ENCODE measurements at regions not wholly inside any gene's neighbourhood (a gene's known extent, or its start where the extent isn't known, plus 50 kb on each side); places are given as distances from the start of the nearest gene placed in this dataset.

GRCh38 chr16:8323153-8323552, 267.2 kb downstream of the TMEM114 start:
- CTCF ChIA-PET = no interaction called here
- no peaks in the 10 kb centered on the region for H3K36me3 Mint-ChIP-seq (ENCODE audit: insufficient read depth, unreplicated experiment)
- H3K4me1 Mint-ChIP-seq (ENCODE audit: low read depth, unreplicated experiment) = no peaks in the 10 kb centered on the region
- H3K4me3 Mint-ChIP-seq (ENCODE audit: unreplicated experiment) = no peak overlapping the region
- H3K27ac Mint-ChIP-seq (ENCODE audit: unreplicated experiment) = no peak overlapping the region
- no peaks in the 10 kb centered on the region for H3K27me3 ChIP-seq (replicated peaks; ENCODE audit: control insufficient read depth, insufficient read depth, low read length)
- BruUV-seq (replicated peaks) = no TSS peak
- no peaks in the 10 kb centered on the region for H3K36me3 ChIP-seq (ENCODE audit: control insufficient read depth, insufficient read depth, low read length)
- TF ChIP-seq CTCF (IDR thresholded peaks at IDR 0.05; ENCODE audit: insufficient read depth in 1 of 2, low read depth in 1 of 2, low read length in 1 of 2, severe bottlenecking in 1 of 2, unreplicated experiment in 1 of 2) = no peak
- DNase-seq = no peak
- POLR2A ChIA-PET = no interaction called here
- H3K9me3 Mint-ChIP-seq (ENCODE audit: unreplicated experiment) = no peaks in the 10 kb centered on the region
- no peaks in the 10 kb centered on the region for H3K4me1 ChIP-seq
- intact Hi-C loops (cut with micrococcal nuclease; ENCODE audit: unreplicated experiment) = no loop called here
- peaks cover 18% of the 10 kb centered on the region for H3K27me3 Mint-ChIP-seq (ENCODE audit: insufficient read depth, unreplicated experiment)
- no peak overlapping the region for H3K4me3 ChIP-seq (ENCODE audit: low read depth, low read length)
- no peaks in the 10 kb centered on the region for H3K9me3 ChIP-seq

- Histone ChIP-seq H3K4me1 (no peaks in the 10 kb centered on the region), H3K9me3 (no peaks in the 10 kb centered on the region), H3K4me3 (ENCODE audit: low read depth, low read length) (no peak overlapping the region), H3K36me3 (ENCODE audit: control insufficient read depth, insufficient read depth, low read length) (no peaks in the 10 kb centered on the region), H3K27me3 (replicated peaks; ENCODE audit: control insufficient read depth, insufficient read depth, low read length) (no peaks in the 10 kb centered on the region)
- TF ChIP-seq CTCF (IDR thresholded peaks at IDR 0.05; ENCODE audit: insufficient read depth in 1 of 2, low read depth in 1 of 2, low read length in 1 of 2, severe bottlenecking in 1 of 2, unreplicated experiment in 1 of 2) = no peak
- no peak overlapping the region for H3K4me3 Mint-ChIP-seq (ENCODE audit: unreplicated experiment)
- no peaks in the 10 kb centered on the region for H3K9me3 Mint-ChIP-seq (ENCODE audit: unreplicated experiment)
- no peaks in the 10 kb centered on the region for H3K4me1 Mint-ChIP-seq (ENCODE audit: low read depth, unreplicated experiment)
- no TSS peak for BruUV-seq (replicated peaks)
- H3K27ac Mint-ChIP-seq (ENCODE audit: unreplicated experiment) = no peak overlapping the region
- ChIA-PET CTCF (interaction anchor here (0.7 kb wide), 1 partner anchor 80 kb away, joined by 3 read pairs; no protein-coding TSS in a partner anchor), POLR2A (no interaction called here)
- H3K27me3 Mint-ChIP-seq (ENCODE audit: insufficient read depth, unreplicated experiment) = peaks cover 14% of the 10 kb centered on the region
- H3K36me3 Mint-ChIP-seq (ENCODE audit: insufficient read depth, unreplicated experiment) = no peaks in the 10 kb centered on the region
- DNase-seq = no peak
- intact Hi-C loops (cut with micrococcal nuclease; ENCODE audit: unreplicated experiment) = no loop called here
Observed at GRCh38 chr16:8320131-8320530, 270.2 kb downstream of the TMEM114 start.

GRCh38 chr16:8310816-8311215, 279.5 kb downstream of the TMEM114 start:
- H3K36me3 ChIP-seq (ENCODE audit: control insufficient read depth, insufficient read depth, low read length) = no peaks in the 10 kb centered on the region
- TF ChIP-seq CTCF (IDR thresholded peaks at IDR 0.05; ENCODE audit: insufficient read depth in 1 of 2, low read depth in 1 of 2, low read length in 1 of 2, severe bottlenecking in 1 of 2, unreplicated experiment in 1 of 2) = no peak
- ChIA-PET POLR2A (no interaction called here), CTCF (no interaction called here)
- Mint-ChIP-seq H3K9me3 (ENCODE audit: unreplicated experiment) (no peaks in the 10 kb centered on the region), H3K27ac (ENCODE audit: unreplicated experiment) (no peak overlapping the region), H3K27me3 (ENCODE audit: insufficient read depth, unreplicated experiment) (peaks cover 7% of the 10 kb centered on the region), H3K36me3 (ENCODE audit: insufficient read depth, unreplicated experiment) (no peaks in the 10 kb centered on the region), H3K4me3 (ENCODE audit: unreplicated experiment) (no peak overlapping the region), H3K4me1 (ENCODE audit: low read depth, unreplicated experiment) (no peaks in the 10 kb centered on the region)
- BruUV-seq (replicated peaks) = no TSS peak
- DNase-seq = no peak
- H3K9me3 ChIP-seq = no peaks in the 10 kb centered on the region
- H3K4me3 ChIP-seq (ENCODE audit: low read depth, low read length) = no peak overlapping the region
- H3K4me1 ChIP-seq = no peaks in the 10 kb centered on the region
- intact Hi-C loops (cut with micrococcal nuclease; ENCODE audit: unreplicated experiment) = no loop called here
- H3K27me3 ChIP-seq (replicated peaks; ENCODE audit: control insufficient read depth, insufficient read depth, low read length) = no peaks in the 10 kb centered on the region

Data from Caco-2 (cell line).